ENCODE measurements at regions not wholly inside any gene's neighbourhood (a gene's known extent, or its start where the extent isn't known, plus 50 kb on each side); places are given as distances from the start of the nearest gene placed in this dataset.
A peak's percentile ranks its signal among the peaks of the same experiment; 100 is the strongest.
"Not testable (repeated sequence)": the region's sequence is repeated elsewhere in the genome, so short reads cannot be mapped to it uniquely, and the experiment has no call there.

- no peak for TF ChIP-seq ZNF138 (CRISPR knock-in tag; conservative IDR thresholded peaks at IDR 0.05)
- TF ChIP-seq ATF2 (CRISPR knock-in tag; IDR thresholded peaks at IDR 0.05; ENCODE audit: borderline replicate concordance, low read depth), result no peak
- no peak for TF ChIP-seq ATF6 (CRISPR knock-in tag; IDR thresholded peaks at IDR 0.05)
These were observed 86.6 kb upstream of the SLC6A11 start (continued) for GRCh38 chr3:10729439-10729838.

GRCh38 chr3:10732292-10732691 is 83.7 kb upstream of the SLC6A11 start:
- H3K4me3 Mint-ChIP-seq, result no peak overlapping the region
- peaks cover 16% of the 10 kb centered on the region for H3K36me3 Mint-ChIP-seq
- H3K27ac Mint-ChIP-seq, result no peak overlapping the region
- ATAC-seq, result no peak
- H3K4me1 Mint-ChIP-seq, result peaks cover 4% of the 10 kb centered on the region; the same call in 1 of the 2 replicates
- ChIA-PET CTCF (no interaction called here), POLR2A (no interaction called here)
- DNase-seq (ENCODE audit: low spot score), result no peak
- peaks cover 18% of the 10 kb centered on the region for H3K27me3 Mint-ChIP-seq (ENCODE audit: low read depth)
- H3K9me3 Mint-ChIP-seq, result peaks cover 41% of the 10 kb centered on the region
- no peak for TF ChIP-seq E2F4 (CRISPR knock-in tag; IDR thresholded peaks at IDR 0.05; ENCODE audit: borderline replicate concordance, low read depth)

GRCh38 chr3:10733297-10733696 is 82.7 kb upstream of the SLC6A11 start:
- Mint-ChIP-seq H3K9me3 (peaks cover 41% of the 10 kb centered on the region), H3K4me3 (no peak overlapping the region), H3K27ac (no peak overlapping the region), H3K27me3 (ENCODE audit: low read depth) (peaks cover 28% of the 10 kb centered on the region), H3K36me3 (peaks cover 16% of the 10 kb centered on the region), H3K4me1 (peaks cover 6% of the 10 kb centered on the region)
- ChIA-PET CTCF (no interaction called here), POLR2A (no interaction called here)
- ATAC-seq, result no peak
- DNase-seq (ENCODE audit: low spot score), result no peak
- TF ChIP-seq ZNF317 (CRISPR knock-in tag; IDR thresholded peaks at IDR 0.05; ENCODE audit: borderline replicate concordance, low read depth) (peak; percentile 92), ATF2 (CRISPR knock-in tag; IDR thresholded peaks at IDR 0.05; ENCODE audit: borderline replicate concordance, low read depth) (no peak), MAX (CRISPR knock-in tag; IDR thresholded peaks at IDR 0.05) (no peak)

- CTCF ChIA-PET; H3K4me3 Mint-ChIP-seq; POLR2A ChIA-PET; DNase-seq (ENCODE audit: low spot score); H3K27ac Mint-ChIP-seq; H3K4me1 Mint-ChIP-seq; ATAC-seq: not testable (repeated sequence)
- H3K36me3 Mint-ChIP-seq, result peaks cover 13% of the 10 kb centered on the region
- H3K27me3 Mint-ChIP-seq (ENCODE audit: low read depth), result peaks cover 37% of the 10 kb centered on the region
- peaks cover 36% of the 10 kb centered on the region for H3K9me3 Mint-ChIP-seq
These were observed 79.6 kb upstream of the SLC6A11 start for GRCh38 chr3:10736444-10736843.

GRCh38 chr3:10737785-10738184 is 78.2 kb upstream of the SLC6A11 start:
- Mint-ChIP-seq H3K36me3 (peaks cover 10% of the 10 kb centered on the region), H3K4me3 (no peak overlapping the region), H3K27me3 (ENCODE audit: low read depth) (peaks cover 34% of the 10 kb centered on the region), H3K27ac (no peak overlapping the region), H3K4me1 (peaks cover 5% of the 10 kb centered on the region), H3K9me3 (peaks cover 25% of the 10 kb centered on the region)
- CTCF ChIA-PET, result interaction anchor here (0.7 to 2.5 kb wide), 35 partner anchors 11 to 448 kb away, joined by 3 to 17 read pairs (median 4); partner anchors contain the start of genes ATP2B2 and HRH1
- no peak for ATAC-seq
- no peak for DNase-seq (ENCODE audit: low spot score)
- POLR2A ChIA-PET, result no interaction called here
- TF ChIP-seq ZSCAN18 (CRISPR knock-in tag; IDR thresholded peaks at IDR 0.05) (no peak), USF1 (CRISPR knock-in tag; IDR thresholded peaks at IDR 0.05) (no peak), CBFB (CRISPR knock-in tag; IDR thresholded peaks at IDR 0.05; ENCODE audit: low read depth) (no peak), PREB (CRISPR knock-in tag; IDR thresholded peaks at IDR 0.05; ENCODE audit: borderline replicate concordance) (no peak), ZNF232 (CRISPR knock-in tag; IDR thresholded peaks at IDR 0.05) (no peak), FOXK1 (CRISPR knock-in tag; IDR thresholded peaks at IDR 0.05) (no peak), ESRRA (CRISPR knock-in tag; IDR thresholded peaks at IDR 0.05; ENCODE audit: borderline replicate concordance) (no peak), GTF2I (CRISPR knock-in tag; conservative IDR thresholded peaks at IDR 0.05) (no peak), SP1 (CRISPR knock-in tag; conservative IDR thresholded peaks at IDR 0.05) (no peak)
